Gastroesophageal sphincter (tissue), 4 donors: ENCODE measurements at regions not wholly inside any gene's neighbourhood (a gene's known extent, or its start where the extent isn't known, plus 50 kb on each side); places are given as distances from the start of the nearest gene placed in this dataset.

Source experiments
- ATAC-seq: fragments of 150-250 bp; one replicate; pipeline ENCODE4 v1.9.1; 2016; ENCODE audit warnings: mild to moderate bottlenecking, moderate library complexity
- H3K27ac ChIP-seq, 4 donors: fragments of 200-600 bp; sonication (generic) in 3 of 4; 1 replicate in 3 of 4; 2 replicates in 1 of 4; pipeline ENCODE4 v1.5.1; 2016 to 2019
- H3K27me3 ChIP-seq: fragments of 200-600 bp; sonication (generic); one replicate; pipeline ENCODE4 v1.5.1; 2019
- H3K36me3 ChIP-seq, 2 donors: fragments of 200-600 bp; sonication (generic); one replicate each; pipeline ENCODE4 v1.5.1; 2019; ENCODE audit warnings: control low read depth in 1 of 2
- H3K4me1 ChIP-seq, 3 donors: fragments of 200-600 bp; sonication (generic); 1 replicate in 2 of 3; 2 replicates in 1 of 3; pipeline ENCODE4 v1.5.1; 2016 to 2019; ENCODE audit warnings: control low read depth in 2 of 3
- H3K4me3 ChIP-seq, 2 donors: fragments of 200-600 bp; sonication (generic); one replicate each; pipeline ENCODE4 v1.5.1; 2019; ENCODE audit warnings: mild to moderate bottlenecking in 1 of 2, moderate library complexity in 1 of 2
- H3K9me3 ChIP-seq, 3 donors: fragments of 200-600 bp; sonication (generic); one replicate each; pipeline ENCODE4 v1.5.1; 2017 to 2019; ENCODE audit warnings: control low read depth in 2 of 3
- CTCF ChIP-seq, 4 experiments: fragments of 200-600 bp in 2 of 4; fragments of 450-650 bp in 2 of 4; sonication (generic) in 1 of 4; IDR thresholded peaks; one replicate each; pipeline ENCODE4 v1.5.1; 2017 to 2019; ENCODE audit warnings: antibody characterized with exemption in 4 of 4, mild to moderate bottlenecking in 2 of 4, moderate library complexity in 2 of 4
- EP300 ChIP-seq: sonication (generic); formaldehyde crosslinking; IDR thresholded peaks from one replicate; pipeline ENCODE4 v1.6.1; 2017; ENCODE audit warnings: antibody characterized with exemption, mild to moderate bottlenecking
- POLR2A ChIP-seq, 2 donors: fragments of 450-650 bp; IDR thresholded peaks; one replicate each; pipeline ENCODE4 v1.6.1; 2017; ENCODE audit warnings: antibody characterized with exemption in 2 of 2, mild to moderate bottlenecking in 2 of 2, moderate library complexity in 1 of 2
- POLR2AphosphoS5 ChIP-seq: sonication (generic); formaldehyde crosslinking; IDR thresholded peaks from one replicate; pipeline ENCODE4 v1.6.1; 2017; ENCODE audit warnings: antibody characterized with exemption
- WGBS, 2 donors: methylation state at CpG; one replicate each; pipeline ENCODE4 v1.1.5; 2018; ENCODE audit warnings: low coverage in 1 of 2; 5-methylcytosine and 5-hydroxymethylcytosine counted together

- WGBS, 2 donors: 58 to 94% methylated on average over 2 to 7 of the region's 7 CpGs
- peaks cover 0 to 15% (median 3%) of the 10 kb centered on the region in 3 donors for H3K4me1 ChIP-seq
- H3K4me3 ChIP-seq: no peak overlapping the region
- H3K36me3 ChIP-seq: no peaks in the 10 kb centered on the region
- ATAC-seq: no peak
- H3K9me3 ChIP-seq: no peaks in the 10 kb centered on the region
- no peaks in the 10 kb centered on the region for H3K27me3 ChIP-seq
- no peak for TF ChIP-seq POLR2AphosphoS5
- TF ChIP-seq EP300: no peak
- no peak for TF ChIP-seq POLR2A (IDR thresholded peaks at IDR 0.05)
- no peak for TF ChIP-seq CTCF (IDR thresholded peaks at IDR 0.05)
- H3K27ac ChIP-seq: no peak overlapping the region
Measured at GRCh38 chr7:26457696-26458327, 166.2 kb downstream of the SNX10 start.

- Histone ChIP-seq H3K27me3 (no peaks in the 10 kb centered on the region), H3K4me3 (no peak overlapping the region), H3K9me3 (no peaks in the 10 kb centered on the region), H3K4me1 (peaks cover 0 to 15% (median 3%) of the 10 kb centered on the region in 3 donors), H3K36me3 (no peaks in the 10 kb centered on the region), H3K27ac (no peak overlapping the region)
- TF ChIP-seq EP300: no peak
- no peak for TF ChIP-seq POLR2AphosphoS5
- TF ChIP-seq CTCF (IDR thresholded peaks at IDR 0.05): no peak
- no peak for TF ChIP-seq POLR2A (IDR thresholded peaks at IDR 0.05)
- 77 to 96% methylated on average over 6 of the region's 6 CpGs for WGBS, 2 donors
- no peak for ATAC-seq
Measured at GRCh38 chr7:26458466-26459145, 166.9 kb downstream of the SNX10 start.

GRCh38 chr7:26459540-26460193, 168.0 kb downstream of the SNX10 start:
- TF ChIP-seq POLR2A (IDR thresholded peaks at IDR 0.05): no peak
- no peak for TF ChIP-seq POLR2AphosphoS5
- no peak for TF ChIP-seq CTCF (IDR thresholded peaks at IDR 0.05)
- no peak for TF ChIP-seq EP300
- Histone ChIP-seq H3K9me3 (no peaks in the 10 kb centered on the region), H3K4me3 (no peak overlapping the region), H3K27me3 (no peaks in the 10 kb centered on the region), H3K36me3 (no peaks in the 10 kb centered on the region), H3K4me1 (peaks cover 0 to 15% (median 3%) of the 10 kb centered on the region in 3 donors), H3K27ac (no peak overlapping the region)
- 39 to 44% methylated on average over 5 of the region's 5 CpGs for WGBS, 2 donors
- ATAC-seq: no peak

GRCh38 chr7:26460351-26461085, 168.9 kb downstream of the SNX10 start:
- TF ChIP-seq CTCF (IDR thresholded peaks at IDR 0.05) (no peak), POLR2A (IDR thresholded peaks at IDR 0.05) (no peak), POLR2AphosphoS5 (peak; percentile 61)
- no peak for ATAC-seq
- WGBS, 2 donors: 32 to 53% methylated on average over 2 to 4 of the region's 4 CpGs

More at GRCh38 chr7:26460351-26461085, 168.9 kb downstream of the SNX10 start:
- H3K4me3 ChIP-seq: no peak overlapping the region
- no peaks in the 10 kb centered on the region for H3K36me3 ChIP-seq
- H3K27me3 ChIP-seq: no peaks in the 10 kb centered on the region
- H3K9me3 ChIP-seq: no peaks in the 10 kb centered on the region
- no peak overlapping the region for H3K27ac ChIP-seq
- H3K4me1 ChIP-seq: peaks cover 0 to 15% (median 3%) of the 10 kb centered on the region in 3 donors
